ENCODE measurements at regions not wholly inside any gene's neighbourhood (a gene's known extent, or its start where the extent isn't known, plus 50 kb on each side); places are given as distances from the start of the nearest gene placed in this dataset.

- H3K4me1 ChIP-seq = peaks cover 6% of the 10 kb centered on the region
- no peak overlapping the region for H3K27ac ChIP-seq
- no peak for DNase-seq (ENCODE audit: low spot score in 2 of 2)
- peaks cover 32% of the 10 kb centered on the region for H3K27me3 ChIP-seq
- WGBS = 92% methylated on average over 7 of the region's 7 CpGs
- no peak overlapping the region for H3K4me3 ChIP-seq
- TF ChIP-seq POLR2AphosphoS5 (IDR thresholded peaks at IDR 0.05) (no peak), CTCF (IDR thresholded peaks at IDR 0.05) (no peak), EP300 (IDR thresholded peaks at IDR 0.05) (no peak), POLR2A (IDR thresholded peaks at IDR 0.05) (no peak)
- H3K9me3 ChIP-seq = no peaks in the 10 kb centered on the region
- no peaks in the 10 kb centered on the region for H3K36me3 ChIP-seq
Measured at GRCh38 chr17:37840576-37840975, 83.6 kb upstream of the TBC1D3K start.

GRCh38 chr17:37839196-37839978, 84.8 kb upstream of the TBC1D3K start:
- H3K9me3 ChIP-seq = no peaks in the 10 kb centered on the region
- WGBS = 82% methylated on average over 12 of the region's 14 CpGs
- TF ChIP-seq CTCF (IDR thresholded peaks at IDR 0.05) (no peak), POLR2A (IDR thresholded peaks at IDR 0.05) (no peak), POLR2AphosphoS5 (IDR thresholded peaks at IDR 0.05) (no peak), EP300 (IDR thresholded peaks at IDR 0.05) (no peak)
- H3K27ac ChIP-seq = no peak overlapping the region
- no peak for DNase-seq (ENCODE audit: low spot score in 2 of 2)
- H3K4me3 ChIP-seq = no peak overlapping the region
- H3K4me1 ChIP-seq = peaks cover 3% of the 10 kb centered on the region
- H3K27me3 ChIP-seq = peaks cover 28% of the 10 kb centered on the region
- H3K36me3 ChIP-seq = no peaks in the 10 kb centered on the region

- DNase-seq (ENCODE audit: low spot score in 2 of 2) = no peak
- 75% methylated on average over 8 of the region's 8 CpGs for WGBS
- no peaks in the 10 kb centered on the region for H3K9me3 ChIP-seq
- H3K4me1 ChIP-seq = no peaks in the 10 kb centered on the region
- peaks cover 26% of the 10 kb centered on the region for H3K27me3 ChIP-seq
- no peak overlapping the region for H3K4me3 ChIP-seq
- no peaks in the 10 kb centered on the region for H3K36me3 ChIP-seq
- TF ChIP-seq EP300 (IDR thresholded peaks at IDR 0.05) = no peak
- no peak for TF ChIP-seq POLR2A (IDR thresholded peaks at IDR 0.05)
- TF ChIP-seq CTCF (IDR thresholded peaks at IDR 0.05) = no peak
- no peak overlapping the region for H3K27ac ChIP-seq
Measured at GRCh38 chr17:37838276-37838675, 85.9 kb upstream of the TBC1D3K start.

GRCh38 chr17:37836593-37836992, 87.6 kb upstream of the TBC1D3K start:
- WGBS = 94% methylated on average over 2 of the region's 2 CpGs
- no peak overlapping the region for H3K4me3 ChIP-seq
- no peak overlapping the region for H3K27ac ChIP-seq
- no peak for TF ChIP-seq CTCF (IDR thresholded peaks at IDR 0.05)
- no peak for TF ChIP-seq EP300 (IDR thresholded peaks at IDR 0.05)
- TF ChIP-seq POLR2A (IDR thresholded peaks at IDR 0.05) = no peak
- no peak for TF ChIP-seq POLR2AphosphoS5 (IDR thresholded peaks at IDR 0.05)
- no peaks in the 10 kb centered on the region for H3K4me1 ChIP-seq
- H3K27me3 ChIP-seq = peaks cover 26% of the 10 kb centered on the region
- DNase-seq (ENCODE audit: low spot score in 2 of 2) = no peak
- no peaks in the 10 kb centered on the region for H3K9me3 ChIP-seq
- H3K36me3 ChIP-seq = no peaks in the 10 kb centered on the region

- DNase-seq (ENCODE audit: low spot score in 2 of 2) = peak in 1 of 2 donors; percentile 7
- 93% methylated on average over 2 of the region's 2 CpGs for WGBS
- no peak overlapping the region for H3K4me3 ChIP-seq
- H3K9me3 ChIP-seq = no peaks in the 10 kb centered on the region
- no peak overlapping the region for H3K27ac ChIP-seq
- H3K4me1 ChIP-seq = no peaks in the 10 kb centered on the region
- peaks cover 28% of the 10 kb centered on the region for H3K27me3 ChIP-seq
- H3K36me3 ChIP-seq = no peaks in the 10 kb centered on the region
- TF ChIP-seq POLR2AphosphoS5 (IDR thresholded peaks at IDR 0.05) (no peak), EP300 (IDR thresholded peaks at IDR 0.05) (no peak), CTCF (IDR thresholded peaks at IDR 0.05) (no peak), POLR2A (IDR thresholded peaks at IDR 0.05) (no peak)
Measured at GRCh38 chr17:37834168-37834567, 89.3 kb upstream of the HNF1B start.

Measured in suprapubic skin (tissue), 4 donors.